ENCODE measurements at regions not wholly inside any gene's neighbourhood (a gene's known extent, or its start where the extent isn't known, plus 50 kb on each side); places are given as distances from the start of the nearest gene placed in this dataset.

GRCh38 chr1:164347980-164348379, 211.0 kb upstream of the PBX1 start:
- intact Hi-C loops (cut with DNase I), result no loop called here
- Histone ChIP-seq H3K9me3 (no peaks in the 10 kb centered on the region), H3K27me3 (replicated peaks; ENCODE audit: insufficient read depth) (no peaks in the 10 kb centered on the region), H3K36me3 (no peaks in the 10 kb centered on the region), H3K27ac (no peak overlapping the region), H3K4me1 (replicated peaks) (no peaks in the 10 kb centered on the region), H3K4me3 (no peak overlapping the region)
- DNase-seq (ENCODE audit: low spot score), result no peak
- WGBS, result 93% methylated on average over 2 of the region's 2 CpGs
- TF ChIP-seq POLR2AphosphoS5 (IDR thresholded peaks at IDR 0.05) (no peak), POLR2A (IDR thresholded peaks at IDR 0.05) (no peak), CTCF (IDR thresholded peaks at IDR 0.05) (no peak)

GRCh38 chr1:164356511-164356910, 202.5 kb upstream of the PBX1 start:
- intact Hi-C loops (cut with DNase I), result no loop called here
- Histone ChIP-seq H3K4me3 (no peak overlapping the region), H3K4me1 (replicated peaks) (no peaks in the 10 kb centered on the region), H3K27me3 (replicated peaks; ENCODE audit: insufficient read depth) (no peaks in the 10 kb centered on the region), H3K9me3 (no peaks in the 10 kb centered on the region), H3K27ac (no peak overlapping the region), H3K36me3 (no peaks in the 10 kb centered on the region)
- TF ChIP-seq POLR2A (IDR thresholded peaks at IDR 0.05) (no peak), POLR2AphosphoS5 (IDR thresholded peaks at IDR 0.05) (no peak), CTCF (IDR thresholded peaks at IDR 0.05) (no peak)
- no peak for DNase-seq (ENCODE audit: low spot score)
- 94% methylated on average over 11 of the region's 11 CpGs for WGBS

- 92% methylated on average over 1 of the region's 1 CpG for WGBS
- intact Hi-C loops (cut with DNase I), result no loop called here
- no peaks in the 10 kb centered on the region for H3K4me1 ChIP-seq (replicated peaks)
Measured at GRCh38 chr1:164360265-164360664, 198.7 kb upstream of the PBX1 start.

GRCh38 chr1:164361927-164362326, 197.1 kb upstream of the PBX1 start:
- WGBS, result 54% methylated on average over 2 of the region's 2 CpGs
- H3K27me3 ChIP-seq (replicated peaks; ENCODE audit: insufficient read depth), result no peaks in the 10 kb centered on the region

More at GRCh38 chr1:164360265-164360664, 198.7 kb upstream of the PBX1 start:
- TF ChIP-seq CTCF (IDR thresholded peaks at IDR 0.05) (no peak), POLR2A (IDR thresholded peaks at IDR 0.05) (no peak), POLR2AphosphoS5 (IDR thresholded peaks at IDR 0.05) (no peak)
- DNase-seq (ENCODE audit: low spot score), result no peak
- Histone ChIP-seq H3K9me3 (no peaks in the 10 kb centered on the region), H3K36me3 (no peaks in the 10 kb centered on the region), H3K27ac (no peak overlapping the region), H3K4me3 (no peak overlapping the region), H3K27me3 (replicated peaks; ENCODE audit: insufficient read depth) (no peaks in the 10 kb centered on the region)

More at GRCh38 chr1:164361927-164362326, 197.1 kb upstream of the PBX1 start:
- Histone ChIP-seq H3K4me1 (replicated peaks) (no peaks in the 10 kb centered on the region), H3K36me3 (no peaks in the 10 kb centered on the region), H3K4me3 (no peak overlapping the region), H3K27ac (no peak overlapping the region), H3K9me3 (no peaks in the 10 kb centered on the region)
- no peak for TF ChIP-seq POLR2A (IDR thresholded peaks at IDR 0.05)
- no peak for TF ChIP-seq CTCF (IDR thresholded peaks at IDR 0.05)
- TF ChIP-seq POLR2AphosphoS5 (IDR thresholded peaks at IDR 0.05), result no peak
- no peak for DNase-seq (ENCODE audit: low spot score)
- intact Hi-C loops (cut with DNase I), result no loop called here

Measured in prostate gland (tissue), 2 donors.